ENCODE measurements at regions not wholly inside any gene's neighbourhood (a gene's known extent, or its start where the extent isn't known, plus 50 kb on each side); places are given as distances from the start of the nearest gene placed in this dataset.

GRCh38 chr2:182543741-182544525 lies 117.1 kb upstream of the PDE1A start:
- in situ Hi-C loops (cut with HindIII; ENCODE audit: low pct_unique_long_range_greater_than_20kb, low sequenced_read_pairs), result no loop called here
- no peak for TF ChIP-seq REST (IDR thresholded peaks at IDR 0.05; ENCODE audit: insufficient read depth in 1 of 2, low read depth in 2 of 2, low read length in 1 of 2)
- TF ChIP-seq SIN3A (IDR thresholded peaks at IDR 0.05; ENCODE audit: borderline replicate concordance, insufficient read depth, low read depth, low read length), result no peak
- no peak for TF ChIP-seq POLR2AphosphoS5 (IDR thresholded peaks at IDR 0.05; ENCODE audit: low read depth, low read length)
- no peak for TF ChIP-seq TCF7L2 (IDR thresholded peaks at IDR 0.05; ENCODE audit: low read depth, low read length)
- TF ChIP-seq CTCF (IDR thresholded peaks at IDR 0.05), result no peak
- POLR2A ChIA-PET, result interaction anchor here (0.5 kb wide), 1 partner anchor 140 kb away, joined by 3 read pairs; no protein-coding TSS in a partner anchor
- ATAC-seq (no peak), DNase-seq (ENCODE audit: low read depth, low spot score) (no peak)
- Histone ChIP-seq H3K4me3 (ENCODE audit: low read depth in 2 of 2, low read length in 2 of 2) (no peak overlapping the region), H3K27me3 (ENCODE audit: control insufficient read depth, insufficient read depth, low read length) (no peaks in the 10 kb centered on the region), H3K4me1 (ENCODE audit: control insufficient read depth, insufficient read depth, low read length) (no peaks in the 10 kb centered on the region), H3K9me3 (ENCODE audit: control insufficient read depth, insufficient read depth, low read depth, low read length) (no peaks in the 10 kb centered on the region), H3K36me3 (ENCODE audit: control insufficient read depth, insufficient read depth, low read length) (no peaks in the 10 kb centered on the region), H3K27ac (ENCODE audit: low read length) (no peak overlapping the region)
- intact Hi-C loops (cut with micrococcal nuclease; ENCODE audit: unreplicated experiment), result no loop called here
- CTCF ChIA-PET, result no interaction called here
- no TSS peak for BruUV-seq (replicated peaks)

GRCh38 chr2:182545420-182546167 lies 118.8 kb upstream of the PDE1A start:
- no TSS peak for BruUV-seq (replicated peaks)
- intact Hi-C loops (cut with micrococcal nuclease; ENCODE audit: unreplicated experiment), result no loop called here
- ATAC-seq (no peak), DNase-seq (ENCODE audit: low read depth, low spot score) (no peak)
- Histone ChIP-seq H3K4me1 (ENCODE audit: control insufficient read depth, insufficient read depth, low read length) (no peaks in the 10 kb centered on the region), H3K27ac (ENCODE audit: low read length) (no peak overlapping the region), H3K9me3 (ENCODE audit: control insufficient read depth, insufficient read depth, low read depth, low read length) (no peaks in the 10 kb centered on the region), H3K27me3 (ENCODE audit: control insufficient read depth, insufficient read depth, low read length) (no peaks in the 10 kb centered on the region), H3K4me3 (ENCODE audit: low read depth in 2 of 2, low read length in 2 of 2) (no peak overlapping the region), H3K36me3 (ENCODE audit: control insufficient read depth, insufficient read depth, low read length) (no peaks in the 10 kb centered on the region)
- TF ChIP-seq POLR2AphosphoS5 (IDR thresholded peaks at IDR 0.05; ENCODE audit: low read depth, low read length) (no peak), TCF7L2 (IDR thresholded peaks at IDR 0.05; ENCODE audit: low read depth, low read length) (no peak), SIN3A (IDR thresholded peaks at IDR 0.05; ENCODE audit: borderline replicate concordance, insufficient read depth, low read depth, low read length) (no peak), CTCF (IDR thresholded peaks at IDR 0.05) (no peak), REST (IDR thresholded peaks at IDR 0.05; ENCODE audit: insufficient read depth in 1 of 2, low read depth in 2 of 2, low read length in 1 of 2) (no peak)
- CTCF ChIA-PET, result no interaction called here
- in situ Hi-C loops (cut with HindIII; ENCODE audit: low pct_unique_long_range_greater_than_20kb, low sequenced_read_pairs), result no loop called here
- POLR2A ChIA-PET, result no interaction called here

All from Panc1 (cell line).